ENCODE measurements at regions not wholly inside any gene's neighbourhood (a gene's known extent, or its start where the extent isn't known, plus 50 kb on each side); places are given as distances from the start of the nearest gene placed in this dataset.
"Not testable (repeated sequence)": the region's sequence is repeated elsewhere in the genome, so short reads cannot be mapped to it uniquely, and the experiment has no call there.

DNA sequence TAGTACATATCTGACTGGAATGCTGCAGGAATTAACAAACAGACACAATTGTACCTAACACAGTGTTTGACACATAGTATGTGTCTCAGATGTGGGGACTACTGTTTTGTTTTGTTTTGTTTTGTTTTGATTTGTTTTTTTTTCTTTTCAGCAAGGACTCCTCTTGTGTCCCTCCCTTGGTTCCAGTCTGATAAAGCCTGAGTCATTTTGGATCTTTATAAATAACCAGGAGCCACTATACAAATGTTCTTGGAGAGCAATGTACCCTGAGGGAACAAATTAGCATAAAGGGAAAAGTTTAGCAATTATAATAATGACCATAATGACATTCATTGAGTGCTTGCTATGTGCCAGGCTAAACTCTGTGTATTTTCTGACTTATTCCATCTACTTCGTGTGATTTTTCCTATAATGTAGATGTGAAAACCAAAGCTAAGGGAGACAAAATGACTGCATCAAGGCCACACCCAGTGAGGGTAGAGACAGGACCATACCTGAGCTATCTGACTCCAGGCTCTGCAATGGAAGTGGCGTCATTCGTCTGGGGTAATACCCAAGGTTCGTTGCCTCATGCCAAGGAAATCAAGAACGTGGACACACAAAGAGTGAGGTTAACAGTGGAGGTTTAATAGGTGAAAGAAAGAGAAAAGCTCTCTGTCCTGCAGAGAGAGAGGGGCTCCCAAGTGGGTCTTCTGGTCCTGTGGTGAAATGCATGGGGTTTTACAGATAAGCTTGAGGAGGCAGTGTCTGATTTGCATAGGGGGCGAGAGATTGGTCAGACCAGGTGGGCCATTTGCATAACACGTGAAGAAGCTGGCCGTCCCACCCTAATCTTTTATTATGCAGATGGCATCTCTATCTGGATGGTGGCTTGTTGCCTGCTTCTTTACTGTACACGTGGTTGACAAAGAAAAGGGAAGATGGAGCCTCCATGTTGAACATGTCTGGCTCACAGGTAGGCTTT lies 285.5 kb upstream of the SFSWAP start:
- DNase-seq, result no peak

DNA sequence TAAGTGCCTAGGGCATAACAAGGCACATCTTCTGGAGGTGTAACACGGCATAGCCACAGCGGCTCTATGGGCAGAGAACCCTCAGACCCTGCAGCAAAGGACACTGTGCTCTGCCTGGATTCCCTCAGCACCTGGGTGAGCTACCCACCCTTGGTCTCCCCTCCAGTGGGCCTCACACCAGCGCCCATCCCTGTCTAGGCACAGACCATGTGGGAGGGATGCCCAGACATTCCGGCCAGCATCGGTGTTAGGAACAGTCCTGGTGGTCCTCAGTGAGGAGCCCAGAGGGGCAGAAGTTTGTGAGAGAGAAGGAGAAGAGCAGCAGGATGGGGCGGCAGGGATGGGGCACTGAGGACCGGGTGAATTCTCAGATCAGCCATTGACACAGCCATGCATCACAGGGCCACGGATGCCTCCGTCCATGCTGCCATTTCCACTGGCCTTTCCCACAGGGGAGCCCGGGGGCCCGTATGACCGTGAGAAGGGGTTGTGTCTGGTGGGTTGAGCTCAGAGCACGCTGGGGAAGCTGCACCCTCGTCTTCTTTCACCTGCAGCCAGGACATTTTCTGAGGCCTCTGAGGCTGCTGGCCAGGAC lies 282.7 kb upstream of the SFSWAP start:
- no peak for DNase-seq

DNA sequence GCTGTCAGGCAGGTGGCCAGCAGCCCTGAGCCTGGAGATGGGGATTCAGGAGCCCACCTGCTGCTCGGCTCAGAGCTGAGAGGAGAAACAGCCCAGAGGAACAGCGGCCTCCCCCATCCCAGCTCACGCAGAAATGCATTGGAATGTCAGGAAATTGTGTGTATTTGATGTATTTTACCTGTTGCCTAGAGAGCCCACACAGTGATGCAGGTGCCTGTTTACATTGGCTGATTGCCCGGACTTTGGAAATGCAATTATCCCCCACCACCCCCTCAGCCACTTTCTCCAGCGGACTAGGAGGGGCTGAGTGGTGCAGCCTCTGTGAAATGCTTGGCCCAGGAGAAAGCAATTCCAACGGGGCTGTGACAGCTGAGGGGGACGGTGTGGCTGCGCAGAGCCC lies 281.7 kb upstream of the SFSWAP start:
- DNase-seq, result not testable (repeated sequence)

DNA sequence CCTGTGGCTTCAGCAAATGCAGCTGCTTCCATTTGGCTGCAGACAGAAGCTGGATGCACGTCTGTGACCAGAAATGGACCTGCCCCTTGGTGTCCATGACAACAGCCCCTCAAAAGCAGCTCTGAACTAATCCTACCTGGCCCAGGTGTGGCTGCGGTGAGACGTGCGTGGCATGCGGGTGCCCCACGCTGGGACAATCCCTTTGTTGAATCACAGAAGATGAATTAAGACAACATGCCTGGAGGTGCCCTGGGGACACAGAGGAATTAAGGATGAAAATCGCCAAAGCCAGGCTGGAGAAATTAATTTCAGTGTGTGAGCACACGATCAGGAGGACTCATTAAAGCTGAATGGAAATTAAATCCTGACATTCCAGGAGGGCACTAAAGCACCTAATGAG lies 281.2 kb upstream of the SFSWAP start:
- not testable (repeated sequence) for DNase-seq

DNA sequence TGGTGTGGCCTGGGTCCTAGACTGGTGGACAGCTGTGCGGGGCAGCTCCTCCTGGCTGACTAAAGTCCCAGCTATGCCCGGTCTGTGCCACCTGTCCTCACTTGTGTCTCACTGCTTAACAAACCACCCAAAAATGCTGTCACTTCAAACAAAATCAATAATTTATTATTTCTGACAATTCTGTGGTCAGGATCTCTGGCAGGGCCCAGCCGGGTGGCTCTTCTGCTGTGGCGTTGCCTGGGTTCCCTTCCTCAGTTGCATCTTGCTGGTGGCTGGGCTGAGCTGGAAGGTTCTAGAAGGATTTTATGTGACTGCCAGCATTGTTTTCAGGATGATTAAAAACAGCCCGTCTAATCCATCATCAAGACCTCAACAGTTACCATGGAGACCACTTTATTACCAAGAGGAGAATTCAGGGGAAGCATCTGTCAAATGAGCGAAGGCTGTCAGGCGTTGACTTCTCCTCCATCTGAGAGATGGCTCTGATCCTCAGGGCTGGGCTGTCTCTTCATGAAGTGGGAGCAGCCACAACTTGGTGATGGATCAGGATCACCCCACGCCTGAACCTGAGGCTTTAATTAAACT lies 280.6 kb upstream of the SFSWAP start:
- DNase-seq, result no peak

DNA sequence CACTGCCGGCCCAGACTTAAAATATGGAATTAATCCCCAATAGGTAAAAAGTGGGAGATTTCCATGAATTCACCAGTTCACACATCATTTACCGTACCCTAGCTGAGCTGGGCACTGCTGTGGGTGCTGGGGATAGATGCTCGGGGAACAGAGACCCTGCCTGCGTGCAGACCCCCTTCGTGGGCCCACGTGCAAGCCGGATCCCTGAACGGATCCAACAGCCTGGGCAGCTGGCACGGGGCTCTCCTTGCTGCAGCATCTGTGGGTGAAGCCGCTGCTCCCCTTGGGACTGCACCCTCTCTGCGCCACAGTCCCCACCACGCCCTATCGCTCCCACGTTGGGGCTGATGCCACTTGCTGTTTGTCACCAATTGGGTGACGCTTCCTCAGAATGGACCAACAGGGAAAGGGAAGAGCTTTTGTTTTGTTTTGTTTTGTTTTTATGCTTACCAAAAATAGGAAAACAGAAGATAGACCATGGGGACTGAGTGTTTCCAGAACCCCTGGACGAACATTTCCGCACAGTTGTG lies 279.7 kb upstream of the SFSWAP start:
- not testable (repeated sequence) for DNase-seq

DNA sequence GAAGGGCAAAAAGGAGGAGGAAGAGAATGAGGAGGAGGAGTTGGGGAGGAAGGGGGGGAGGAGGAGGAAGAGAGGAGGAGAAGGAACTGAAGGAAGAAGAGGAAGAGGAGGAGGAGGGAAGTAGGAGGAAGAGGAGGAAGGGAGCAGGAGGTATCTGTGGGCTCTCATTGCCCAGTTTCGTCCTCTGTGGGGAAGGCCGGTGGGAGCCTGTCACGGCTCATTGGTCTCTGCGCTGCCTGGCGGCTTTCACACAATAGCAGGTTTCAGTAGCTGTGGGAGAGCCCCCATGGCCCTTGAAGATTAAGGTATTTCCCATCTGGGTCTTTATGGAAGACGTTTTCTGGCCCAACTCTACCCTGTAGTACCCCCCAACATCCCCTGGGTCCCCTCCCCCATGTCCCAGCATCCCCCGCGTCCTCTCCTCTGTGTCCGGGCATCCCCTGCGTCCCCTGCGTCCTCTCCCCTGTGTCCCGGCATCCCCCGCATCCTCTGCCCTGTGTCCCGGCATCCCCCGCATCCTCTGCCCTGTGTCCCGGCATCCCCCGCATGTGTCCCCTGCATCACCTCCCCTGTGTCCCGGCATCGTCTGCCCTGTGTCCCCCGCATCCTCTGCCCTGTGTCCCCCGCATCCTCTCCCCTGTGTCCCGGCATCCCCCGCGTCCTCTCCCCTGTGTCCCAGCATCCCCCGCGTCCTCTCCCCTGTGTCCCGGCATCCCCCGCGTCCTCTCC lies 278.2 kb upstream of the SFSWAP start:
- DNase-seq, result no peak

DNA sequence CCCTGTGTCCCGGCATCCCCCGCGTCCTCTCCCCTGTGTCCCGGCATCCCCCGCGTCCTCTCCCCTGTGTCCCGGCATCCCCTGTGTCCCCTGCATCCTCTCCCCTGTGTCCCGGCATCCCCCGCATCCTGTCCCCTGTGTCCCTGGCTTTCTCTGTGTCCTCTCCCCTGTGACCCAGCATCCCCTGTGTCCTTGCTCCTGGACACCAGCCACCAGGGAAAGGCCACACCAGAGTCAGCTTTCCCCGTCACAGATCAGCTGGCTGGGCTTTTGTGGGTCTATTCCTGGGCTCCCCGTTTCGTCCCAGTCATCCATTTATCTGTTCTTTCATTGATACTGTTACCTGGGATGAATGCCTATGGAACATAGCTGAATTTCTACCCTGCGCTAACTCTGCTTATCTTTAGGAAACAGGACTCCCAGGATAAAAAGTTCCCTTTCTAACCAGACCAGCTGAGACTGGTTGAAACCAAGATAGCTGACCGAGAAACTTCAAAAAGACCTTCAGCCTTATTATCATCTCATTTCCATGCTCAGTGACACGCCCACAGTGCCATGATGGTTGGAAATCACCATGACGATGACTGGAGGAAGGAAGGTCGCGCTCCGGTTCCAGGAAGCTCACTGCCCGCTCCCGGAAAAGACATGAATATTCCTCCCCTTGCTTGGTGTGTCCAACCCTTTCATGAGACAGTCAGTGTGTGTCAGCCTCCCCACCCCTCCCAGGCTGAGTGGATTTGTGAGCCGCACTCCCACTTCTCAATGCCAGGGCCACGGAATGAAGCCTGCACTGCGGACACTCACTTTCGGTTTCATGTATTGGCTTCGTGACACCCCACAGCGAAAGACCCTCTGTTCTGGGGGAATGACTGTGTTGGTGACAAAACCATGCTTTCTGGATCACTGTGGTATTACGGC lies 276.4 kb upstream of the SFSWAP start:
- DNase-seq, result no peak

DNA sequence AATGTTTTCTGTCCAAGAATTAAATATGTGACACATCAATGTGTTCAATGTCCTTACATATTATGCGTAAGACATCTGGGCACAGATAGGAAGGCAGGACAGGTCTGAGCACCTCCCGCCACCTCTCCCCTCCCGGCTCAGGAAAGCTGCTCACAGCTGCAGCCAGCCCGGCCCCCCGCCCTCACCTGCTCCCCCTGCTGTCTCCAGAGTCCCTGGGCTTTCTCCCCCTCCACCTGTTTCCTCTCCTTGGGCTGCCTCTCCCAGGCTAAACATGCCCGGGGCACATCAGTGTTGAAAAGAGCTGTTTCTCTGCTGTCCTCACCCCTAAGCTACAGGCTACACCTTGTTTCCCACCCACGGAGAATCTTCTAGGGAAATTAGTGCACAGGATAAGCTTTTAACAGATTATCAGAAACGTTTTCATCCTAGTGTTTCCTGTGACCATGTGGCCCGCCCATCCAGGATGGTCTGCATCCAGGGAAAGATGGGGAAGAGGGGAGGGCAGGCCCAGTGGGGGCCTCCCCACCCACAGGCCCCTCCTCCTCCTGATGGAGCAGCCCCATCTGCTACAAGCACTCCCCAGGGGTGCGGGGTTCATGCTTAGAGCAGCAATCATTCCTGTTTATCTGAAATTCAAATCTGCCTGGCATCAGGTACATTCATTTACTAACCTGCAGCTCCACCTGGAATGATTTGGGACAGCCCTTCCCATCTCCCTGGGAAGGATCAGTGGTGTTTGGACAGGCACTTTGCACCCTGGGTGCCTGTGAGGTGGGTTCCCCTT lies 273.8 kb upstream of the SFSWAP start:
- DNase-seq, result no peak

DNA sequence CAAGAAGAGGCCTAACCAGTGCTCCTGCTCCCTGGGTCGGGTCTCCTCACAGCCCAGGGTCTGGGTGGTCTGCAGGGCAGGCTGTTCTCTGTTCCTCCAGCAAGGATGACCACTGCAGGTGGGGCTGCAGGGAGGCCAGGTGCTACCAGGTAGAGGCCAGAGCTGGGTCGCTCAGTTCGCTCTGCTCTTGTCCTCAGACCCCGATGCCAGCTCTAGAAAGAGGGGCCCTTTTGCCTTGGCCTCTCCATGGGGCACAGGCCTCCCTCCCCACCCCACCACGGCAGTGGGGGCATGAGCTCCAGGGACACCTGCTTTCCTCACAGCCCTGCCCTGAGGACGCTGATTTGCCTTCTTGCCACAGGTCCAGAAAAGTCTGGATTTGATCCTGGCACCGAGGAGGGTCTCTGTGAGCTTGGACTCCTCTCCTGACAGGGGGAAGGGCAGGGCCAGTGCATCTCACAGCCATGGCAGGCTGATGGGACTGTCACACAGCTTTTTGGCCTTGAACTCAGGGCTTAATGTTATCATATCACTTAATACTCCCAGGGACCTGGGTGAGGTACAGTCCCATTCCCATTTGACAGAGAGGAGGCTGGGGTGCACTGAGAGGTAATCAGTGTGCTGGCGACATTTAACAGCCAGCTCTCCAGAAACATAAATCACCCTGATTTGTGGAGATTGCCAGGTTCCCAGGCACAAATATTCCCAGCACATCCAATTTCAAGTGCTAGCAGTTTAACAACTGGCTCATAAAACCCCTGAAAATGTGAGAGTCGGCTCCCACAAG lies 273.0 kb upstream of the SFSWAP start:
- no peak for DNase-seq

DNA sequence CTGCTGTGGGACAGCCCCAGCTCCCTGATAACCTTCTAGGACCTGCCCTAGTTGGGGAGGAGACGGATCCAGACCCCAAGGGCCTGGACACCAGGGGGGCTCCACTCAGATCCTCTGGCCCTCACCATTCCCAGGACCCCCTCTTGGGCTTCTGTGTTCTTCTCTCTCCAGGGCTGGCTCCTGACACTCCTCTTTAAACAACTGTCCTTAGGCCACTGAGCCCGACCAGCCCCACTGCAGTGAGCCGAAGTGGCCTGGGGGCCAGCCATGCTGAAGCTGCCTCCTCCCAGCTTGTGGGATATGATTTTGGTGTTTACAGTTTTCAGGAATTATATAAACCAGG lies 272.4 kb upstream of the SFSWAP start:
- not testable (repeated sequence) for DNase-seq

DNA sequence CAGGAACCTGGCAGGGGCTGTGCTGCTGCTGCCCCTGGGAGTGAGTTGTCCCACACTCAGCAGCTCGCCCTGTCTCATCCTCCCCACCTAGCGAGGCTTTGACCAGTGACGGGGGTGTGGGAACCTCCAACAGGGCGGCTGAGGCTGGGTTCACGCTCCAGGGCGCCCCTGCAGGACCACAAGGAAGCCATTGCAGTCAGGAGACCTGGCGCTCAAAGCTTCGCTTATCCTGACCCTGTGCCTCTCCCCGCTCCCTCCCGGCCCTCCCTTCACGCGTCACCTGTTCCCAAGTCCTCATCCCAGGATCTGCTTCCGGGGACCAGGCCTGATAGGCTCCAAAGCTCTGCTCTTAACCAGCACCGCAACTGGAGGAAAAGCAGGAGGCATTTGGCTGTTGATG lies 272.0 kb upstream of the SFSWAP start:
- DNase-seq, result no peak

DNA sequence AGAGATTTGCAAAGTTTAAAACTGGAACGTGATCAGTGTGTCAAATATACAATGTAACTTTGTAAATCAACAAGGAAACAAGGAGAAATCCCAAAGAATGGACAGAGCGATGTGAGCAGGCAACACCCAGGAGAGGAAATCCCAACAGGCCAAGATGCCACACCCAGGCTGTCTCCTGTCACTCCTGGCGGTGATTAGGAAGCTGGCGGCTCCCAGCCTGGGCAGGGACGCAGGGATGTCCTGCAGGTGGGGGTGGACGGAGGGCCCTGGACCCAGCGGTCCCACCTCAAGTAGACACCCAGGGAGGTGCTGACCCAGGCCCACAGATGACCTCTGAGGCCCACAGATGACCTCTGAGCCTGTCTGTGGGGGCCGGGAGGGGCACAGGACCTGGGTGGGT lies 271.1 kb upstream of the SFSWAP start:
- not testable (repeated sequence) for DNase-seq

DNA sequence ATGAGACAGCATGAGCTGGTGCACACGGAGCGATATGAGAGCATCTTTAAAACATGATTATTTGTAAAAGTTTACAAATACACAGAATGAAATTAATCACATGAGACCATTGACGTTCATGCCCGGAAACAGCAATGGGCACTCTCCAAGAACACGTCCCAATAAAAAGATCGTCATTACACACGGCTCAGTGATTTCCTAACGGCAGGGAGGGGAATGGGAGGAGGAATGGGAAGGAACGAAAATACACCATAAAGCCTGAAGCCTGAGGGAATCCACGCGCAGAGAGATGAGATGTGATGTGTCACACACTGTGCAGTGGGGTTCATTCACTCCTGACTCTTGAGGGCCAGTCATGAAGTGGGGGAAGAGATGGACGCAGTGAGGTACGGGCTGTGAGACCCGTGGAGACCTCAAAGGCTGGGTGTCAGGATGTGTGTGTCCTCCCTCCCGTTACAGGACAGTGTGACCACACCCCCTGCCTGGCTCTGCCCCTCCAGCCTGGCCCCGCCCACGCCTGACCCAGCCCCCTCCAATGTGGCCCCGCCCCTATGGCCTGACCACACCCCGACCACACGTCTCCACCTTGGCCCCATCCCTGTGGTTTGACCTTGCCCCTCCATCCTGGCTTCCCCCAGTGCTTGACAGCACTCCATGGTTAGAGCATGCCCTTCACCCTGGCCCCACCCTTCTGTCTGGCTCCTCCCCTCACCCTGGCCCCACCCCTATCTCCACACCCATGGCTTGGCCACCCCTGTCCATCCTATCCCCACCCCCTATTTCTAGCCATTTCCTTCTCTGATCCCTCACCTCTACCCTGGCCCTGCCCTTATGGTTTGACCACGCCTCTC lies 270.5 kb upstream of the SFSWAP start:
- not testable (repeated sequence) for DNase-seq

DNA sequence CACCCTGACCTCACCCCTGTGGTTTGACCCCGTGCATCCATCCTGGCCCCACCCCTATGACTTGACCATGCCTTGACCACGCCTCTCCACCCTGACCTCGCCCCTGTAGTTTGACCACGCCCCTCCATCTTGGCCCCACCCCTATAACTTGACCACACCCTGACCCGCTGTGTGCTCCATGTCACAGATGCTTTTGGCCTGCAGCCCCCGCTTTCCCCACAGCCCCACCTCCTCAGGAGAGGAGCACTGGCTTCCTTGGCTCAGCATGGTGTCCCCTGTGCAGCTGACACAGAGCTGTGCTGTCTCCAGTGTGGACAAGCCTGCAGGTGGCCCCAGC lies 269.9 kb upstream of the SFSWAP start:
- peak; percentile 20 for DNase-seq

DNA sequence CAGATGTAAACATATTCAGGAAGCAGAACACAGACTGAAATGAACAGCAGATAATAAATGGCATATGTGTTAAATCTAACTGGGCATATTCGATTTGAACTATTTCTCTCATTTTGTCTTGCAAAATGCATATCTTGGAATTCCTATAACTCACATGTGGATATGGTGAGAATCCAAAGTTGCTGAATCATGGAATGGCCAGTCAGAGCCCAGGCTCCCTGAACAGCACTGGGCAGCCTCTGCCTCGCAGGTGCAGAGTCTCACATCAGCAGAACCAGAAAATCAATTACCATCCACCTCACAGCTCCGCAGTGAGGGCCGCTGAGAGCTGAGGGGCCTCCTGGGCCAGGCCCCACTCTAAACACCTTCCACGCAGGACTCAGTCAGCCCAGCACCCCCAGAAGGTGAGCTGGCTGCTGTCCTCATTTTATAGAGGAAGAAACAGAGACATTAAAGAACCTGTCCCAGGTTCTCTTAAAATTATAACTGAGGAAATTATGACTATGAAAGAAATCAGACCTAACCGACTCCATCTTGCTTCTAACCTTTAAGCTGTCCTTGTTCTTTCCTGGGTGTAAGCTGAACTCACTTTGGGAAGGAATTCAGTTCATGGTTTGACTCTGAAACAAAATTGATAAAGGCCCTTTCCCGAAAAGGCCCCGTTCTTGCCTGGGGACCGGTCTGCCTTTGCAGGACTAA lies 269.1 kb upstream of the SFSWAP start:
- no peak for DNase-seq

DNA sequence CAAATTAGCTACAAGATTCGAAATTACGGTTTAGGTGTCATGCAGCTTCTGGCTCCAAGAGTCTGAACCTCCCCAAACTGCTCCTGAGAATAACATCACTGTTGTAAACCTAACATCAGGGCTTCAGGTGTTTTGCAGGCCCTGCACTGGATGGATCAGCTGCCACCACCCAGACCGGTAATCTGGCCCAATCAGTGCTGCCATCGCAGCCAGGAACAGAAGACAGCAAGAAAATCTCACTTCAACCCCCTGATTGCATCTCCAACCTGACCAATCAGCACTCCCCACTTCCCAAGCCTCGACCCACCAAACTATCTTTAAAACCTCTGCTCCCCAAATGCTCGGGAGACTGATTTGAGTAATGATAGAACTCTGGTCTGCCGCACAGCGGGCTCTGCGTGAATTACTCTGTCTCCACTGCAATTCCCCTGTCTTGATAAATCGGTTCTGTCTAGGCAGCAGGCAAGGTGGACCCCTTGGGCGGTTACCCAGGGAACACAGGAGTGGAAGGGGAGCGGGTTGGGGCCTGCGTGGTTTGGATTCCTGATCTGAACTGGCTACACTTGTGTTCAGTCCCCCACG lies 268.5 kb upstream of the SFSWAP start:
- no peak for DNase-seq
